ENCODE measurements at regions not wholly inside any gene's neighbourhood (a gene's known extent, or its start where the extent isn't known, plus 50 kb on each side); places are given as distances from the start of the nearest gene placed in this dataset.
"Not testable (repeated sequence)": the region's sequence is repeated elsewhere in the genome, so short reads cannot be mapped to it uniquely, and the experiment has no call there.

DNA sequence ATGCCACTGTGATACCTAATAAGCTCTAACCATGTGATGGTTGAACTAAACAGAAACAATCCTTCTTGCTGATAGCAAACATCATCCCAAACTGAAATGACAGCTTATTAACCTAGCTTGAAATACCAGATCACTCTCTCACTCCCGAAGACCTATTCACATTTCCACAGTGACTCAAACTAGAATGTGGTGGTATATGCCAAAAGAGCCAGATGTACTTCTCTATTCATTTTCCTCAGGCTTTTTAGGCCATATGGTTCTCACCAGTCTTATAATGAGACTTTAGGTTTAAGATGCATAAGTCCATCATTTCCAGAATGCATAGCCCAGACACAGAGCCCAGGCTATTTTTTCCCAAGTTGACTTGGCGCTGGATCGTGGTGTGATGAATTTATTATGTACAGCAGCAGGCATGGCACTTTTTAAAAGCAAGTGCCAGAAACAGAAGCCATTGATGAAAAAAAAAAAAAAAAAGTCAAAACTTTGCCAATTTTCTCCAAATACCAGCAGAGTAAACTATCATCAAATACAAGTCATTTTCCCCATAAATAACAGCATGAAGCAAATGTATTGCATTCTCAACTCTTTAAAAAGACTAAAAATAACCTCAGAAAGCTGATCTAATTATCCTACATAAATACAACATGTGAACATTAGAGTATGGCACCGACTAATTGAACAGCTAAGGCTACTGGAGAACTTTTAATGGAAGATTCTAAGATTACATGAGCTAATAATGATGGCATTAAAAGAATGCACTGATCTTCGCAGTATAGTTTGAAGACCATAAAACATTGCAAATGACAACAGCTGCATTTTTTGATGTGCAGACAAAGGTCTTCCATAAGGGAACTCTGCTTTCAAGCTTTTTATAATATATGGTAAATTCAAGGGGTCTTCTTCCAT is 365.4 kb downstream of the LRRIQ3 start:
- H3K4me3 ChIP-seq (ENCODE audit: low read depth, low read length) = no peak overlapping the region
- DNase-seq (ENCODE audit: low read depth) = no peak
- TF ChIP-seq, protein P1, sequence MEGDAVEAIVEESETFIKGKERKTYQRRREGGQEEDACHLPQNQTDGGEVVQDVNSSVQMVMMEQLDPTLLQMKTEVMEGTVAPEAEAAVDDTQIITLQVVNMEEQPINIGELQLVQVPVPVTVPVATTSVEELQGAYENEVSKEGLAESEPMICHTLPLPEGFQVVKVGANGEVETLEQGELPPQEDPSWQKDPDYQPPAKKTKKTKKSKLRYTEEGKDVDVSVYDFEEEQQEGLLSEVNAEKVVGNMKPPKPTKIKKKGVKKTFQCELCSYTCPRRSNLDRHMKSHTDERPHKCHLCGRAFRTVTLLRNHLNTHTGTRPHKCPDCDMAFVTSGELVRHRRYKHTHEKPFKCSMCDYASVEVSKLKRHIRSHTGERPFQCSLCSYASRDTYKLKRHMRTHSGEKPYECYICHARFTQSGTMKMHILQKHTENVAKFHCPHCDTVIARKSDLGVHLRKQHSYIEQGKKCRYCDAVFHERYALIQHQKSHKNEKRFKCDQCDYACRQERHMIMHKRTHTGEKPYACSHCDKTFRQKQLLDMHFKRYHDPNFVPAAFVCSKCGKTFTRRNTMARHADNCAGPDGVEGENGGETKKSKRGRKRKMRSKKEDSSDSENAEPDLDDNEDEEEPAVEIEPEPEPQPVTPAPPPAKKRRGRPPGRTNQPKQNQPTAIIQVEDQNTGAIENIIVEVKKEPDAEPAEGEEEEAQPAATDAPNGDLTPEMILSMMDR (IDR thresholded peaks at IDR 0.05; ENCODE audit: insufficient read depth, low read depth, low read length) = no peak

DNA sequence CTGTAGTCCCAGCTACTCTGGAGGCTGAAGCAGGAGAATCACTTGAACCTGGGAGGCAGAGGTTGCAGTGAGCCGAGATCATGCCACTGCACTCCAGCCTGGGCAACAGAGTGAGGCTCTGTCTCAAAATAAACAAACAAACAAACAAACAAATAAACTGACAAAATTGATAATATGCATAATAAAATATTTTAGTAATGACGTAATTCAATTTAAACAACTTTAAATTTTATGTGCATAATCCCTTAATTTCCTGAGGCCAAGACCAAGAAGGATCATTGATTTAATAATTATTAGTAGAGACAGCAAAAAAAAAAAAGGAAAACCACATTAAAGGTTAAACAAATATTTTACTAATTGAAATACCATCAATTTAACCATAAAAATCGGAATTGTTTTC is 370.7 kb downstream of the LRRIQ3 start:
- DNase-seq (ENCODE audit: low read depth); H3K4me3 ChIP-seq (ENCODE audit: low read depth, low read length): not testable (repeated sequence)

DNA sequence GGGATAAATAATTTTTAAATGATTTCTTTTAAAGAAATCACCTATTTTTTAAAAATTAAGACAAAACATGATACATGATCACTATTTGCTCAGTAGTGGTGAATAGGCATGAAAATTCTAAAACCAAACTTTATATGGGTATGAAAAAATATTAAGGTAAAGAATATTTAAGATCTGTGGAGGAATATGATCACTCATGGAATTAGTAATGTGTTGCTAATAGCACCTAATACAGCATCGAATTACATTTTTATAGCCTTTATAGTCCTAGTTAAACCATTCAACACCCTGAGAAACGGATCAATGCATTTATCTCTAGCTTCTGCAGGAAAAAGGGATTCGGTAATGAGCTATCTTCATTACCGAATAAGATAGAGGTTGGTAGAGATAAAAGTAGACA is 373.9 kb downstream of the LRRIQ3 start:
- H3K4me3 ChIP-seq (ENCODE audit: low read depth, low read length) = no peak overlapping the region
- TF ChIP-seq, protein P1 (IDR thresholded peaks at IDR 0.05; ENCODE audit: insufficient read depth, low read depth, low read length) = no peak
- DNase-seq (ENCODE audit: low read depth) = no peak

DNA sequence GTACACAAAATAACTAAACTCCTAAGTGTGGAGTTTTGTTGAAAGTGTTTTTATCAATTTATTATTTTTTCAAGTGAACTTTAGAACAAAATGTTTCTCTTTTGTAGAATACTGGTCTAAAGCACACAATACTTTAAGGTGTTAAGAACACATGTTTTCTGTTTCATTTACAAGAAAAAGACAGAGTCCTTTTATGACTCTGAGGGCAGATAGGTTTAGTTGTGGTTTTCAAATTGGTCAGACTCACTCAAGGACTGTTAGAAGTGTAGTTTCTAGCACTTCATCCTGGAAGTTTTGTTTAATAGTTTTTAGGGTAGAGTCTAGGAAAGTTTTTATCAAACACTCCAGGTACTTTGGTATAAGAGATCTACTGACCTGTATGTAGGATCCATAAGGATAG is 376.5 kb downstream of the LRRIQ3 start:
- TF ChIP-seq, protein P1 (IDR thresholded peaks at IDR 0.05; ENCODE audit: insufficient read depth, low read depth, low read length) = no peak
- H3K4me3 ChIP-seq (ENCODE audit: low read depth, low read length) = no peak overlapping the region
- no peak for DNase-seq (ENCODE audit: low read depth)

DNA sequence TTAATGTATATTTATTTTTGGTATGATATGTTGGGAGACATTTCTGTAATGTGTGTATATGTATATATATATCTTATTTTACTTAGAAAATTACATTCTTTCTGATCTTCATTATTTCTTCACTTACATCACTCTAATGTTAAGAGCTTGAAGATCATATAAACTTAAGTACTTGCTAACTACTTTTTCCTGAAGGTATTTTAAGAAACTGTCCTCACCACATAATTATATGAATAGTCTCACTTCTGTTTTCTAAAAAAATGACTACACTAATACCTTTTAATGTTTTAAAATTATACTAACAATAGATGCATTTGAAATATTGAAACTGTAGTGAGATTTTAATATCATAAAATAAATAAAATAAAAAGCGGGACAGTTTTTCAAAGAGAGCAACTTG is 377.1 kb downstream of the LRRIQ3 start:
- no peak for DNase-seq (ENCODE audit: low read depth)
- no peak overlapping the region for H3K4me3 ChIP-seq (ENCODE audit: low read depth, low read length)
- TF ChIP-seq, protein P1 (IDR thresholded peaks at IDR 0.05; ENCODE audit: insufficient read depth, low read depth, low read length) = no peak

DNA sequence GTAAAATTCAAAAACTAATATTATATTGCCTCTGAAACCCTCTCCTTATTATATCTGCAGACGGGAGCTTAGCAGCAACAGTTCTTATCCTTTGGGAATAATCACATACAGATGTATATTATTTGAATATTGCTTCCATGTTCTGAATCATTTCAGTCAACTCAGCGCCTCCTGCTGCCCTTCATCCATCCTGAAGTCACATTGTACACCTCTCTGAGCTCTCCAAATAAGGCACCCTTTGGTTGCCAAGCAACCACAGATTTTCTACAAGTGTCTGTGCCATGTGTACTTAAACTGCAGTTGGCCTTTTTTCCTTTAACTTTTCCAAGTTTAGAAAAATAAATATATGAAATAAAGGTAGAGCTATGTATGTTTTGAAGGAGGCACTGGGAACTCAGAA is 384.3 kb downstream of the LRRIQ3 start:
- TF ChIP-seq, protein P1 (IDR thresholded peaks at IDR 0.05; ENCODE audit: insufficient read depth, low read depth, low read length) = no peak
- DNase-seq (ENCODE audit: low read depth) = no peak
- H3K4me3 ChIP-seq (ENCODE audit: low read depth, low read length) = no peak overlapping the region

DNA sequence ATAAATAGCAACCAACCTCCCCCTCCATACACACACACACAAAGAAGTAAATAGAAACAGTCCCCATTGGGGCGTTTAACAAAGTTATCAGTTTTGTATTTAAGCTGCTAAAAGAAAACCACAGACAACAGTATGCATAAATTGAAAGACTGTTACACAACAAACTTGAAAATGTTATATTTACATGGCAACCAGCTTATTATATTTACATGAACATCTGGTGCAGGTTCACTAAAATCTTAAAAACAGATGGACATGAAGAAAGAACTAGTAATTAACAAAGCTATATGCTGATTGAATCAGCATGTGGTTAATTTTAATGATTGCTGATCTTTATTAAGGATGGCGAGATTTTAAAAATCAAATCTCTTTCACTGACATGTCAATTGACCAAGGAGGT is 384.7 kb downstream of the LRRIQ3 start:
- DNase-seq (ENCODE audit: low read depth) = no peak
- no peak overlapping the region for H3K4me3 ChIP-seq (ENCODE audit: low read depth, low read length)
- TF ChIP-seq, protein P1 (IDR thresholded peaks at IDR 0.05; ENCODE audit: insufficient read depth, low read depth, low read length) = no peak
